GM12892 (cell line): ENCODE measurements at regions not wholly inside any gene's neighbourhood (a gene's known extent, or its start where the extent isn't known, plus 50 kb on each side); places are given as distances from the start of the nearest gene placed in this dataset.

Experiments
- POLR2A ChIP-seq: IDR thresholded peaks from 2 replicates; pipeline ENCODE4 v1.6.1; 2011; ENCODE audit warnings: low read depth, low read length, control low read depth
- POLR2AphosphoS5 ChIP-seq: IDR thresholded peaks from 2 replicates; pipeline ENCODE4 v1.6.1; 2011; ENCODE audit warnings: low read depth, low read length, control low read depth

GRCh38 chr4:36757580-36758311, 476.3 kb downstream of the DTHD1 start:
- TF ChIP-seq POLR2A (no peak), POLR2AphosphoS5 (no peak)
